Neural cell (in vitro differentiated cells): ENCODE measurements at regions not wholly inside any gene's neighbourhood (a gene's known extent, or its start where the extent isn't known, plus 50 kb on each side); places are given as distances from the start of the nearest gene placed in this dataset.

Experiments
- H2AFZ ChIP-seq: fragments of 200-600, 300-800 bp; sonication (generic), shearing (Covaris generic); 2 replicates; pipeline ENCODE4 v1.6.0; 2014; ENCODE audit warnings: low read depth, mild to moderate bottlenecking, antibody characterized with exemption, low read length, moderate library complexity
- H3F3A ChIP-seq: fragments of 200-600 bp; shearing (Covaris generic); 2 replicates; pipeline ENCODE4 v1.6.1; 2016; ENCODE audit warnings: mild to moderate bottlenecking, moderate library complexity, mixed read lengths, antibody characterized with exemption, low read length; ENCODE audit not compliant: insufficient read depth, poor library complexity, severe bottlenecking
- H3K27ac ChIP-seq: fragments of 200-600, 300-800 bp; sonication (generic), shearing (Covaris generic); 2 replicates; pipeline ENCODE4 v1.5.1; 2014; ENCODE audit warnings: mild to moderate bottlenecking, low read length, moderate library complexity
- H3K27me3 ChIP-seq: fragments of 300-800, 200-600 bp; sonication (generic), shearing (Covaris generic); 2 replicates; pipeline ENCODE4 v1.6.0; 2014; ENCODE audit warnings: mild to moderate bottlenecking, low read depth, low read length, moderate library complexity; ENCODE audit not compliant: insufficient read depth
- H3K36me3 ChIP-seq: fragments of 300-800, 200-600 bp; sonication (generic), shearing (Covaris generic); 2 replicates; pipeline ENCODE4 v1.5.1; 2014; ENCODE audit warnings: mild to moderate bottlenecking, antibody characterized with exemption, low read length, moderate library complexity; ENCODE audit not compliant: insufficient read depth
- H3K4me2 ChIP-seq: fragments of 300-800, 200-600 bp; sonication (generic), shearing (Covaris generic); 2 replicates; pipeline ENCODE4 v1.6.0; 2014; ENCODE audit warnings: mild to moderate bottlenecking, low read length
- H3K4me3 ChIP-seq: fragments of 300-800, 200-600 bp; sonication (generic), shearing (Covaris generic); 2 replicates; pipeline ENCODE4 v1.5.1; 2014; ENCODE audit warnings: mild to moderate bottlenecking, low read length, moderate library complexity
- H3K79me2 ChIP-seq: fragments of 200-600 bp; shearing (Covaris generic); replicated peaks from 2 replicates; pipeline ENCODE4 v1.6.0; 2014; ENCODE audit warnings: mild to moderate bottlenecking, low read length, moderate library complexity; ENCODE audit not compliant: insufficient read depth
- H3K9ac ChIP-seq: fragments of 300-800, 200-600 bp; sonication (generic), shearing (Covaris generic); 2 replicates; pipeline ENCODE4 v1.6.1; 2016; ENCODE audit warnings: mild to moderate bottlenecking, low read length, mixed read lengths
- H3K9me2 ChIP-seq: fragments of 200-600 bp; shearing (Covaris generic); 2 replicates; pipeline ENCODE4 v1.6.1; 2016; ENCODE audit warnings: mild to moderate bottlenecking, low read length, mixed read lengths; ENCODE audit not compliant: insufficient read depth
- H3K9me3 ChIP-seq: fragments of 200-600, 300-800 bp; sonication (generic), shearing (Covaris generic); 2 replicates; pipeline ENCODE4 v1.6.1; 2016; ENCODE audit warnings: mild to moderate bottlenecking, mixed run types, low read length, moderate library complexity, mixed read lengths
- H4K20me1 ChIP-seq: fragments of 200-600 bp; shearing (Covaris generic); 2 replicates; pipeline ENCODE4 v1.6.1; 2016; ENCODE audit warnings: mild to moderate bottlenecking, mixed run types; ENCODE audit not compliant: insufficient read depth
- CTCF ChIP-seq: fragments of 450-650 bp; IDR thresholded peaks from 2 replicates; pipeline ENCODE4 v1.5.1; 2014; ENCODE audit warnings: antibody characterized with exemption, mild to moderate bottlenecking, moderate library complexity; ENCODE audit not compliant: poor library complexity, severe bottlenecking
- EP300 ChIP-seq: fragments of 450-650 bp; conservative IDR thresholded peaks from 2 replicates; pipeline ENCODE4 v1.6.1; 2014; ENCODE audit warnings: antibody characterized with exemption, mild to moderate bottlenecking, moderate library complexity; ENCODE audit not compliant: poor library complexity, severe bottlenecking
- EZH2 ChIP-seq: fragments of 200-600, 300-800 bp; shearing (Covaris generic), sonication (generic); IDR thresholded peaks from 2 replicates; pipeline ENCODE4 v1.6.1; 2014; ENCODE audit warnings: antibody characterized with exemption, low read length, borderline replicate concordance, mild to moderate bottlenecking; ENCODE audit not compliant: insufficient read depth, poor library complexity, severe bottlenecking
- MXI1 ChIP-seq: fragments of 450-650 bp; conservative IDR thresholded peaks from 2 replicates; pipeline ENCODE4 v1.6.1; 2014; ENCODE audit warnings: antibody characterized with exemption, mild to moderate bottlenecking; ENCODE audit not compliant: poor library complexity, severe bottlenecking
- POLR2AphosphoS5 ChIP-seq: IDR thresholded peaks from 2 replicates; pipeline ENCODE4 v1.6.1; 2012
- RAD21 ChIP-seq: fragments of 450-650 bp; conservative IDR thresholded peaks from 2 replicates; pipeline ENCODE4 v1.6.1; 2014; ENCODE audit warnings: antibody characterized with exemption, mild to moderate bottlenecking, moderate library complexity
- REST ChIP-seq: IDR thresholded peaks from 2 replicates; pipeline ENCODE4 v1.6.1; 2012; ENCODE audit warnings: borderline replicate concordance
- SMC3 ChIP-seq: fragments of 450-650 bp; conservative IDR thresholded peaks from 2 replicates; pipeline ENCODE4 v1.6.1; 2014; ENCODE audit warnings: antibody characterized with exemption, mild to moderate bottlenecking, moderate library complexity; ENCODE audit not compliant: poor library complexity
- TAF1 ChIP-seq: IDR thresholded peaks from 2 replicates; pipeline ENCODE4 v1.6.1; 2012; ENCODE audit warnings: low read depth

GRCh38 chr20:39751557-39752137 is 789.5 kb downstream of the DHX35 start:
- H3K9me2 ChIP-seq = no peaks in the 10 kb centered on the region
- no peaks in the 10 kb centered on the region for H4K20me1 ChIP-seq
- TF ChIP-seq MXI1 = no peak
- no peak for TF ChIP-seq SMC3
- no peak for TF ChIP-seq EZH2
- TF ChIP-seq EP300 = no peak
- TF ChIP-seq TAF1 = no peak
- TF ChIP-seq RAD21 = no peak
- TF ChIP-seq REST = no peak
- no peak for TF ChIP-seq POLR2AphosphoS5
- no peak for TF ChIP-seq CTCF
- no peaks in the 10 kb centered on the region for H3K27me3 ChIP-seq
- no peaks in the 10 kb centered on the region for H3F3A ChIP-seq
- no peak overlapping the region for H3K4me2 ChIP-seq
- no peak overlapping the region for H3K4me3 ChIP-seq
- H2AFZ ChIP-seq = no peak overlapping the region
- H3K27ac ChIP-seq = no peak overlapping the region
- H3K9ac ChIP-seq = no peak overlapping the region
- H3K9me3 ChIP-seq = no peaks in the 10 kb centered on the region
- no peaks in the 10 kb centered on the region for H3K36me3 ChIP-seq
- no peaks in the 10 kb centered on the region for H3K79me2 ChIP-seq

- no peaks in the 10 kb centered on the region for H3F3A ChIP-seq
- H3K9me2 ChIP-seq = no peaks in the 10 kb centered on the region
- no peak for TF ChIP-seq EP300
- TF ChIP-seq SMC3 = no peak
- no peak for TF ChIP-seq CTCF
- no peak for TF ChIP-seq POLR2AphosphoS5
- no peak for TF ChIP-seq TAF1
- TF ChIP-seq REST = no peak
- TF ChIP-seq RAD21 = no peak
- TF ChIP-seq MXI1 = no peak
- no peak for TF ChIP-seq EZH2
- H3K9me3 ChIP-seq = no peaks in the 10 kb centered on the region
- no peak overlapping the region for H2AFZ ChIP-seq
- no peak overlapping the region for H3K27ac ChIP-seq
- H3K36me3 ChIP-seq = no peaks in the 10 kb centered on the region
- no peak overlapping the region for H3K4me2 ChIP-seq
- H3K27me3 ChIP-seq = no peaks in the 10 kb centered on the region
- no peak overlapping the region for H3K9ac ChIP-seq
- H3K79me2 ChIP-seq = no peaks in the 10 kb centered on the region
- H4K20me1 ChIP-seq = no peaks in the 10 kb centered on the region
- H3K4me3 ChIP-seq = no peak overlapping the region
These were observed 783.2 kb downstream of the DHX35 start for GRCh38 chr20:39745380-39745779.
